HEK293 (cell line): ENCODE measurements at regions not wholly inside any gene's neighbourhood (a gene's known extent, or its start where the extent isn't known, plus 50 kb on each side); places are given as distances from the start of the nearest gene placed in this dataset.

Source experiments
- CTCF ChIA-PET: fragments of 350-600 bp; formaldehyde crosslinking; extraction: SDS; loops from one replicate; lab custom pipeline; 2021; ENCODE audit warnings: antibody characterized with exemption; lab: Yijun Ruan, JAX
- POLR2A ChIA-PET: fragments of 300-600 bp; formaldehyde crosslinking; extraction: SDS; loops from one replicate; lab custom pipeline; 2020; ENCODE audit warnings: antibody characterized with exemption, inconsistent platforms; lab: Yijun Ruan, JAX
- H3K27ac ChIP-seq: fragments of 200-500 bp; sonication (Bioruptor generic); 2 replicates; pipeline ENCODE4 v1.5.1; 2014; ENCODE audit warnings: low read depth, low read length, control low read depth, inconsistent platforms; ENCODE audit errors: extremely low read depth
- H3K36me3 ChIP-seq, 2 experiments: fragments of 200-500 bp in 1 of 2; sonication (Bioruptor generic) in 1 of 2; 1 replicate in 1 of 2; 2 replicates in 1 of 2; pipeline ENCODE4 v1.5.1; 2014 to 2017; ENCODE audit warnings: inconsistent platforms in 2 of 2, low read length in 2 of 2; ENCODE audit not compliant: control insufficient read depth in 2 of 2, insufficient read depth in 1 of 2
- H3K4me1 ChIP-seq: fragments of 200-500 bp; sonication (Bioruptor generic); 2 replicates; pipeline ENCODE4 v1.5.1; 2014; ENCODE audit warnings: mild to moderate bottlenecking, low read length, inconsistent platforms; ENCODE audit not compliant: control insufficient read depth, insufficient read depth
- H3K4me3 ChIP-seq: 2 replicates; pipeline ENCODE4 v1.5.1; 2011; ENCODE audit warnings: low read depth, mild to moderate bottlenecking, control low read depth, low read length, moderate library complexity
- H3K9me3 ChIP-seq: fragments of 200-500 bp; sonication (Bioruptor generic); 2 replicates; pipeline ENCODE4 v1.5.1; 2014; ENCODE audit warnings: low read depth, low read length, inconsistent platforms; ENCODE audit not compliant: control insufficient read depth, insufficient read depth
- MYNN ChIP-seq: fragments of 450-650 bp; formaldehyde crosslinking; IDR thresholded peaks from 2 replicates; pipeline ENCODE4 v1.5.1; 2016; ENCODE audit warnings: missing biosample characterization, missing genetic modification characterization, borderline replicate concordance
- PRDM10 ChIP-seq: fragments of 450-650 bp; formaldehyde crosslinking; IDR thresholded peaks from 2 replicates; pipeline ENCODE4 v1.5.1; 2016; ENCODE audit warnings: missing biosample characterization, missing genetic modification characterization
- ZEB2 ChIP-seq: fragments of 450-650 bp; formaldehyde crosslinking; IDR thresholded peaks from 2 replicates; pipeline ENCODE4 v1.5.1; 2016; ENCODE audit warnings: missing biosample characterization, missing genetic modification characterization
- ZNF335 ChIP-seq: fragments of 450-650 bp; formaldehyde crosslinking; conservative IDR thresholded peaks from 2 replicates; pipeline ENCODE4 v1.5.1; 2016; ENCODE audit warnings: missing biosample characterization, missing genetic modification characterization
- ZNF518A ChIP-seq: fragments of 450-650 bp; formaldehyde crosslinking; conservative IDR thresholded peaks from 2 replicates; pipeline ENCODE4 v1.5.1; 2016; ENCODE audit warnings: low read depth, missing biosample characterization, missing genetic modification characterization
- ZNF701 ChIP-seq: fragments of 450-650 bp; formaldehyde crosslinking; IDR thresholded peaks from 2 replicates; pipeline ENCODE4 v1.5.1; 2016; ENCODE audit warnings: missing biosample characterization, missing genetic modification characterization
- ZNF837 ChIP-seq: fragments of 450-650 bp; formaldehyde crosslinking; IDR thresholded peaks from 2 replicates; pipeline ENCODE4 v1.5.1; 2016; ENCODE audit warnings: missing biosample characterization, missing genetic modification characterization

- no peak for TF ChIP-seq ZNF518A (tag by site-specific recombination)
- no peak for TF ChIP-seq ZEB2 (tag by site-specific recombination)
- no peak for TF ChIP-seq MYNN (tag by site-specific recombination)
- no peak for TF ChIP-seq ZNF335 (tag by site-specific recombination)
- TF ChIP-seq ZNF701 (tag by site-specific recombination) = no peak
These were observed 67.5 kb downstream of the VEGFA start (continued) for GRCh38 chr6:43837507-43837906.

- H3K27ac ChIP-seq = no peak overlapping the region
- H3K4me3 ChIP-seq = no peak overlapping the region
- CTCF ChIA-PET = interaction anchor here (0.9 to 1.5 kb wide), 3 partner anchors 10 to 169 kb away, joined by 3 to 4 read pairs (median 4); no protein-coding TSS in a partner anchor
- POLR2A ChIA-PET = interaction anchor here (0.7 to 1.0 kb wide), 2 partner anchors 57 to 112 kb away, joined by 3 read pairs; no protein-coding TSS in a partner anchor
- H3K9me3 ChIP-seq = no peaks in the 10 kb centered on the region
- H3K4me1 ChIP-seq = no peaks in the 10 kb centered on the region
- no peak for TF ChIP-seq PRDM10 (tag by site-specific recombination)
- TF ChIP-seq ZNF837 = no peak
- no peaks in the 10 kb centered on the region for H3K36me3 ChIP-seq
These were observed 66.7 kb downstream of the VEGFA start for GRCh38 chr6:43836507-43837240.
